DND-41 (cell line): ENCODE measurements at regions not wholly inside any gene's neighbourhood (a gene's known extent, or its start where the extent isn't known, plus 50 kb on each side); places are given as distances from the start of the nearest gene placed in this dataset.

Source experiments
- ATAC-seq: fragments of 200-7000 bp; cut with Tn5 transposase; 3 replicates; pipeline ENCODE4 v1.9.1; 2021; ENCODE audit warnings: low read depth; ENCODE audit not compliant: insufficient read depth
- DNase-seq: peaks from one replicate; pipeline ENCODE4 v3.0.0-alpha.2; 2020
- H2AFZ ChIP-seq: 2 replicates; pipeline ENCODE4 v1.6.0; 2012; ENCODE audit warnings: low read depth, low read length
- H3K27ac ChIP-seq: 2 replicates; pipeline ENCODE4 v1.5.1; 2012; ENCODE audit warnings: low read length, inconsistent platforms
- H3K27me3 ChIP-seq: fragments of 200-600 bp; sonication (generic); 2 replicates; pipeline ENCODE4 v1.6.0; 2012; ENCODE audit warnings: low read length, mild to moderate bottlenecking, inconsistent platforms; ENCODE audit not compliant: insufficient read depth, poor library complexity
- H3K36me3 ChIP-seq: 2 replicates; pipeline ENCODE4 v1.5.1; 2012; ENCODE audit warnings: low read length, inconsistent platforms; ENCODE audit not compliant: insufficient read depth
- H3K4me1 ChIP-seq: 2 replicates; pipeline ENCODE4 v1.5.1; 2012; ENCODE audit warnings: mild to moderate bottlenecking, low read length; ENCODE audit not compliant: insufficient read depth
- H3K4me2 ChIP-seq: 2 replicates; pipeline ENCODE4 v1.6.0; 2012; ENCODE audit warnings: mild to moderate bottlenecking, moderate library complexity, low read length, inconsistent platforms; ENCODE audit not compliant: insufficient read depth
- H3K4me3 ChIP-seq, 2 experiments: fragments of 200-600 bp in 1 of 2; shearing (Covaris generic) in 1 of 2; 2 replicates each; pipeline ENCODE4 v1.5.1; 2012 to 2016; ENCODE audit warnings: inconsistent platforms in 2 of 2, low read length in 2 of 2, mild to moderate bottlenecking in 2 of 2, low read depth in 1 of 2, moderate library complexity in 1 of 2
- H3K79me2 ChIP-seq: 2 replicates; pipeline ENCODE4 v1.6.0; 2012; ENCODE audit warnings: low read length, inconsistent platforms; ENCODE audit not compliant: insufficient read depth
- H3K9ac ChIP-seq: 2 replicates; pipeline ENCODE4 v1.6.0; 2012; ENCODE audit warnings: low read depth, mild to moderate bottlenecking, inconsistent platforms, low read length, moderate library complexity
- H3K9me3 ChIP-seq: 2 replicates; pipeline ENCODE4 v1.5.1; 2012; ENCODE audit warnings: low read length, moderate library complexity, mild to moderate bottlenecking, inconsistent platforms; ENCODE audit not compliant: insufficient read depth, severe bottlenecking
- H4K20me1 ChIP-seq: 2 replicates; pipeline ENCODE4 v1.6.0; 2012; ENCODE audit warnings: low read length; ENCODE audit not compliant: insufficient read depth
- EZH2 ChIP-seq: IDR thresholded peaks from 3 replicates; pipeline ENCODE4 v1.6.1; 2012; ENCODE audit warnings: borderline replicate concordance, low read depth, mild to moderate bottlenecking, moderate library complexity, low read length, inconsistent platforms; ENCODE audit not compliant: severe bottlenecking
- TF ChIP-seq, protein P1 (sequence below): IDR thresholded peaks from 2 replicates; pipeline ENCODE4 v1.5.1; 2012; ENCODE audit warnings: borderline replicate concordance, low read length, moderate library complexity, mild to moderate bottlenecking; ENCODE audit not compliant: poor library complexity, severe bottlenecking; ENCODE audit errors: extremely low read depth

DNA sequence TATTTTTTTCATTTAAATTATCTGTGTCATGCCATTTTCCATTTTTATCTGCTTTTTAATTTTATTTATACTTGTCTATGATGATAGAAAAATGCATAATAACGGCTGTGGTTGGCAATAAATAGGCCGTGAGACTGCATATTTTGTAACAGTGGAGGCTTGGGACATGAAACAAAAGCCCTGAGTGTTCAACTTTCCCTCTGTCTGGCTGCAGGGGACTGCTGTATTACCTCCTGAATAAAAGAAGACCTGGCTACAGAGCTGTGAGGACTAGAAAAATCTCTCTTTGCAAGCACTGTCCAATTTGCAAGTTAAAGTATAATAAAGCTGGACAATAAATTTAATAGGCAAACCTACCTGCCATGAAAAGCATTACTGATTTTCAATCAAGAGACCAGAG lies 82.1 kb downstream of the MAGEB10 start:
- DNase-seq, result no peak
- Histone ChIP-seq H3K79me2 (no peaks in the 10 kb centered on the region), H3K27me3 (no peaks in the 10 kb centered on the region), H3K27ac (no peak overlapping the region), H4K20me1 (no peaks in the 10 kb centered on the region), H3K9ac (no peak overlapping the region), H3K36me3 (no peaks in the 10 kb centered on the region), H3K4me2 (no peak overlapping the region), H3K4me1 (no peaks in the 10 kb centered on the region), H3K9me3 (no peaks in the 10 kb centered on the region), H3K4me3 (no peak overlapping the region), H2AFZ (no peak overlapping the region)
- no peak for ATAC-seq
- TF ChIP-seq EZH2, result no peak
- TF ChIP-seq, protein P1, sequence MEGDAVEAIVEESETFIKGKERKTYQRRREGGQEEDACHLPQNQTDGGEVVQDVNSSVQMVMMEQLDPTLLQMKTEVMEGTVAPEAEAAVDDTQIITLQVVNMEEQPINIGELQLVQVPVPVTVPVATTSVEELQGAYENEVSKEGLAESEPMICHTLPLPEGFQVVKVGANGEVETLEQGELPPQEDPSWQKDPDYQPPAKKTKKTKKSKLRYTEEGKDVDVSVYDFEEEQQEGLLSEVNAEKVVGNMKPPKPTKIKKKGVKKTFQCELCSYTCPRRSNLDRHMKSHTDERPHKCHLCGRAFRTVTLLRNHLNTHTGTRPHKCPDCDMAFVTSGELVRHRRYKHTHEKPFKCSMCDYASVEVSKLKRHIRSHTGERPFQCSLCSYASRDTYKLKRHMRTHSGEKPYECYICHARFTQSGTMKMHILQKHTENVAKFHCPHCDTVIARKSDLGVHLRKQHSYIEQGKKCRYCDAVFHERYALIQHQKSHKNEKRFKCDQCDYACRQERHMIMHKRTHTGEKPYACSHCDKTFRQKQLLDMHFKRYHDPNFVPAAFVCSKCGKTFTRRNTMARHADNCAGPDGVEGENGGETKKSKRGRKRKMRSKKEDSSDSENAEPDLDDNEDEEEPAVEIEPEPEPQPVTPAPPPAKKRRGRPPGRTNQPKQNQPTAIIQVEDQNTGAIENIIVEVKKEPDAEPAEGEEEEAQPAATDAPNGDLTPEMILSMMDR, result no peak

GRCh38 chrX:27884654-27885053 lies 76.9 kb downstream of the MAGEB10 start:
- no peak for DNase-seq
- no peak for ATAC-seq
- no peak overlapping the region for H2AFZ ChIP-seq
- H3K4me1 ChIP-seq, result no peaks in the 10 kb centered on the region
- H3K4me3 ChIP-seq, result no peak overlapping the region
- H3K9me3 ChIP-seq, result no peaks in the 10 kb centered on the region
- TF ChIP-seq, protein P1, result no peak
- TF ChIP-seq EZH2, result no peak
- H3K4me2 ChIP-seq, result no peak overlapping the region
- no peak overlapping the region for H3K9ac ChIP-seq
- no peak overlapping the region for H3K27ac ChIP-seq
- H3K79me2 ChIP-seq, result no peaks in the 10 kb centered on the region
- no peaks in the 10 kb centered on the region for H3K36me3 ChIP-seq
- no peaks in the 10 kb centered on the region for H3K27me3 ChIP-seq
- H4K20me1 ChIP-seq, result no peaks in the 10 kb centered on the region

DNA sequence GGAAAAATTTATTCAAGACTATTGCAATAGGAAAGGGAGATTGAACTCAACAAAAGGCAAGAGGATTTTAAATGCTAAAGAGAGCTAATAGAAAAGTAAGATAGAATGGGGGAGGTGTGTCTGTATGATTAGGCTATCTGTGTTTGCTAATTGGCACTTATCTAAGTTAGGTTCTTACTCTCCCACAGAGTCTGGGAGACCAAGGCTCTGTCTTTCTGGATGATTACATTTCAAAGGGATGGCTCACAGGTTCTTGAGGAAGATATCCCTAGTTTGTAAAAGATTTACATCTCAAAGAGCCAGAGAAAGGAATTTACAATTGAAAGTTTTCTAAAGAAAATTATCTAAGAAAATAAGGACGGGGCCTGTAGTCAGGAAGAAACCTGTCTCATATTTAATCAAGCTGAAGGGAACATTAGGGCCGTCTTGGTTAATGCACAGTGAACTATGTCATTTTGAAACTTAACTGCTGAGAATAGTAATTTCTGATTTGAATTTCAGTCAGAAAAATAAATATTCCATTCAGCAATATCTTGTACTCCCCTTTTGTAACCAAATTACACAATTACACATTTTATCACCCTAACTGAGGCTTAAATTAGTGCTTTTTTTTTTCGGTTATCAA lies 75.8 kb downstream of the MAGEB10 start:
- no peak for TF ChIP-seq EZH2
- TF ChIP-seq, protein P1, result no peak
- H3K4me1 ChIP-seq, result no peaks in the 10 kb centered on the region
- ATAC-seq, result no peak

GRCh38 chrX:27882695-27883094 lies 74.9 kb downstream of the MAGEB10 start:
- ATAC-seq, result 0 out of 3 replicates have a peak, but pooled peaks have one; percentile 37
- TF ChIP-seq, protein P1, result no peak
- no peak for TF ChIP-seq EZH2

More for the DNA sequence above, 75.8 kb downstream of the MAGEB10 start:
- Histone ChIP-seq H3K27me3 (no peaks in the 10 kb centered on the region), H3K9ac (no peak overlapping the region), H3K4me2 (no peak overlapping the region), H3K79me2 (no peaks in the 10 kb centered on the region), H3K9me3 (no peaks in the 10 kb centered on the region), H3K27ac (no peak overlapping the region), H4K20me1 (no peaks in the 10 kb centered on the region), H3K4me3 (no peak overlapping the region), H2AFZ (no peak overlapping the region), H3K36me3 (no peaks in the 10 kb centered on the region)
- no peak for DNase-seq

More at GRCh38 chrX:27882695-27883094, 74.9 kb downstream of the MAGEB10 start:
- no peaks in the 10 kb centered on the region for H3K9me3 ChIP-seq
- H3K27ac ChIP-seq, result no peak overlapping the region
- no peaks in the 10 kb centered on the region for H3K79me2 ChIP-seq
- no peak for DNase-seq
- no peaks in the 10 kb centered on the region for H4K20me1 ChIP-seq
- H3K4me3 ChIP-seq, result no peak overlapping the region
- no peaks in the 10 kb centered on the region for H3K27me3 ChIP-seq
- no peak overlapping the region for H2AFZ ChIP-seq
- no peaks in the 10 kb centered on the region for H3K4me1 ChIP-seq
- H3K4me2 ChIP-seq, result no peak overlapping the region
- H3K9ac ChIP-seq, result no peak overlapping the region
- H3K36me3 ChIP-seq, result no peaks in the 10 kb centered on the region
